NCI-H82 (cell line): ENCODE measurements at regions not wholly inside any gene's neighbourhood (a gene's known extent, or its start where the extent isn't known, plus 50 kb on each side); places are given as distances from the start of the nearest gene placed in this dataset.
"Not testable (repeated sequence)": the region's sequence is repeated elsewhere in the genome, so short reads cannot be mapped to it uniquely, and the experiment has no call there.

Source experiments
- DNase-seq: peaks from one replicate; lab custom pipeline; 2025; lab: John Stamatoyannopoulos, UW

DNA sequence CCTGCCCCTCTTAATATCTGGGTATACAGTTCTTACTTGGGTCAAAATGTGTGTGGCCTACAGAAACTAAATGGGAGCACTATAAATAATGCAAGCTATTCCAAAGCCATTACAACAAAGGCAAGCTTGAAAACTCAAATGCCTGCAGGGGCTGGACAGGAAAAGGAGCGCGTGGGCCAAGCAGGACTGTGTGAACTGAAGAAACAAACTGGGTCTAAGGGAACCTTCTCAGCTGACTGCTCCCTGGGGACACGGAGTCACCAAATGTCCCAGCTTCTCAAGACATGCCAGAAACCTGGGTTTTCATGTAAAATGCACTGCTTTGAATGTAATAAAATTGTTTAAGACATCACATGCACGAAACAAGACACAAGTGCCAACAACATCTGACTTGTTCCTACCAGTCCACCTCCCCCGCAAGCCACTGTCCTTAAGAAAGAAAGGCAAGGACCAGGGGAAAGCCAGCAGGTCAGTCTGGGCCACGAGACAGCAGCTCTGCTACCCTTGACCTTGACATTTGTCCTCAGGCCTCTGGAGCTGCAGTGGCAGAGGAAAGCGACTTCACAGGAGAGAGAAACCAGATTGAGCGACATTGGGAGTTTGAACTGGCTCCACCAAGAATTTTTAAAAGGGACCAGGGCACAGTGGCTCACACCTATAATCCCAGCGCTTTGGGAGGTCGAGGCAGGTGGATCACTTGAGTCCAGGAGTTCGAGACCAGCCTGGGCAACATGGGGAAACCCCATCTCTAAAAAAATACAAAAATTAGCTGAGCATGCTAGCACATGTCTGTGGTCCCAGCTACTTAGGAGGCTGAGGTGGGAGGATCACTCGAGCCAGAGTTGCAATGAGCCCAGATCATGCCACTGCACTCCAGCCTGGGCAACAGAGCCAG is 89.7 kb upstream of the SH3BP4 start:
- DNase-seq: no peak

DNA sequence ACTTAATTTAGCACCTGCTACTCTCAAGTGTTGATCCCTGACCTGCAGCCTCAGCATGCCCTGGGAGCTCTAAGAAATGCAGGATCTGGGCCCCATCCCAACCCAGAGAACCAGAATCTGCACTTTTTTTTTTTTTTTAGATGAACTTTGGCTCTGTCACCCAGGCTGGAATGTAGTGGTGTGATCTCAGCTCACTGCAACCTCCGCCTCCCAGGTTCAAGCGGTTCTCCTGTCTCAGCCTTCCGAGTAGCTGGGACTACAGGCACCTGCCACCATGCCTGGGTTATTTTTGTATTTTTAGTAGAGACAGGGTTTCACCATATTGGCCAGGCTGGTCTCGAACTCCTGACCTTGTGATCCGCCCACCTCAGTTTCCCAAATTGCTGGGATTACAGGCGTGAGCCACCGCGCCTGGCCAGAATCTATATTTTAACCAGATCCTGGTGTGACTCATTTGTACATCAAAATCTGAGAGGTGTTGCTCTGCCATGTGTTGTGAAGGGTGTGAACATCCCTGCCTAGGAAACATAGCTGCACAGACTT is 92.4 kb upstream of the SH3BP4 start:
- not testable (repeated sequence) for DNase-seq

- no peak for DNase-seq
Observed at GRCh38 chr2:234858790-234859329, 93.0 kb upstream of the SH3BP4 start.

GRCh38 chr2:234858145-234858544 is 93.7 kb upstream of the SH3BP4 start:
- DNase-seq: no peak

GRCh38 chr2:234853729-234854128 is 98.1 kb upstream of the SH3BP4 start:
- no peak for DNase-seq

GRCh38 chr2:234852941-234853340 is 98.9 kb upstream of the SH3BP4 start:
- no peak for DNase-seq

GRCh38 chr2:234852035-234852434 is 99.8 kb upstream of the SH3BP4 start:
- no peak for DNase-seq

GRCh38 chr2:234851451-234851850 is 100.4 kb upstream of the SH3BP4 start:
- DNase-seq: no peak

GRCh38 chr2:234850818-234851217 is 101.0 kb upstream of the SH3BP4 start:
- no peak for DNase-seq

DNA sequence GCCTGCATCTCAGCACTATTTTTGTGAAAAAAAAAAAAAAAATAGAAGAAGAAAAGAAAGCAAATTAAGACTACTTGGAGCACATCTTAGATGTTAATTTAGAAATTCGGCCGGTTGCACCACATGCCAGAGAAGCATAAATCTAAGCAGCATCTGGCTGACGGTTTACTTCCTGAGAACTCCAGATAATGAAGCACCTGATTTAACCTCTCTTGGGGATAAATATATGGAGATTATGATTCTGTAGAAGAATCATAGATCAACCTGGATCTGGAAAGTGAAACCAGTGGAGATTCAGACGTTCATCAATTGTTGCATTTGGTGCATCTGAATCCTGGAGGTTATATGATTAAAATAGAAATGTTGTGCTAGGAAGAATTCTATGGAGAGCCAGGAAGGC is 102.1 kb upstream of the SH3BP4 start:
- no peak for DNase-seq

GRCh38 chr2:234848578-234848977 is 103.2 kb upstream of the SH3BP4 start:
- DNase-seq: no peak

- no peak for DNase-seq
Observed at GRCh38 chr2:234847639-234848038, 104.2 kb upstream of the SH3BP4 start.

- DNase-seq: no peak
Observed at GRCh38 chr2:234847364-234847635, 104.5 kb upstream of the SH3BP4 start.

DNA sequence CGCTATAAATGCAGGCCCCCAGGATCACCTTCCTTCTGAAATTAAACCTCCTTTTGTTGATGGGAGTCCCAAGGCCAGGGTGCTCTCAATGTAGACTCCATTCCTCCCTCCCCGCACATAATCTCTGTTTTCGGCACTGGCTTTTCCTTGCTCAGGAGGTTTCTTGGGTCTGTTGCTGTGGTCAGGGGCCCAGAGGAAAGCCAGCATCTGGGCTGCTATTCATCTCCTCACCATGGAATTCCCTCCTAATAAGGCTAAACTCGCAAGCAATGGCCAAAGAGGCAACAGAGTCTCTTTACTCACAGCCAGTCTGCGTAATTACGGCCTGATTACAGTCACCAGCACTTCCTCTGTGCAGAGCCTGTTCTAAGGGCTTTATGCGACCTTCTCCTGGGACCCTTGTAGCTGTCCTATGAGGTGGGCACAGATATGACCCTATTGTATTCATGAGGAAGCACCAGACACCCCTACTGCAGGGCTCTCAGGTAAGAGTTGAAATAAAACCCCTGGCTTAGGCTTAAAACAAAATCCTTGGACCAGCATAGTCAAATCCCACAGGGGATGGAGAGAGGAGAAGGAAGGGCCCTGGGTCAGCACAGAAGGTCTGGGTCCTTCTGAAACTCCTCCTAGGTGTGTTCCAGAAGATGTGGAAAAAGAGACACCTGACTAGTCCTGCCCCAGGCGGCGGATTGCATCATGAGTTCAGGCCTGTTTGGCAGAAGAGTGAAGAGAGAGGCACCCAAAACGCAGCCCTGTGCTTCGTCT is 105.0 kb upstream of the SH3BP4 start:
- DNase-seq: no peak

DNA sequence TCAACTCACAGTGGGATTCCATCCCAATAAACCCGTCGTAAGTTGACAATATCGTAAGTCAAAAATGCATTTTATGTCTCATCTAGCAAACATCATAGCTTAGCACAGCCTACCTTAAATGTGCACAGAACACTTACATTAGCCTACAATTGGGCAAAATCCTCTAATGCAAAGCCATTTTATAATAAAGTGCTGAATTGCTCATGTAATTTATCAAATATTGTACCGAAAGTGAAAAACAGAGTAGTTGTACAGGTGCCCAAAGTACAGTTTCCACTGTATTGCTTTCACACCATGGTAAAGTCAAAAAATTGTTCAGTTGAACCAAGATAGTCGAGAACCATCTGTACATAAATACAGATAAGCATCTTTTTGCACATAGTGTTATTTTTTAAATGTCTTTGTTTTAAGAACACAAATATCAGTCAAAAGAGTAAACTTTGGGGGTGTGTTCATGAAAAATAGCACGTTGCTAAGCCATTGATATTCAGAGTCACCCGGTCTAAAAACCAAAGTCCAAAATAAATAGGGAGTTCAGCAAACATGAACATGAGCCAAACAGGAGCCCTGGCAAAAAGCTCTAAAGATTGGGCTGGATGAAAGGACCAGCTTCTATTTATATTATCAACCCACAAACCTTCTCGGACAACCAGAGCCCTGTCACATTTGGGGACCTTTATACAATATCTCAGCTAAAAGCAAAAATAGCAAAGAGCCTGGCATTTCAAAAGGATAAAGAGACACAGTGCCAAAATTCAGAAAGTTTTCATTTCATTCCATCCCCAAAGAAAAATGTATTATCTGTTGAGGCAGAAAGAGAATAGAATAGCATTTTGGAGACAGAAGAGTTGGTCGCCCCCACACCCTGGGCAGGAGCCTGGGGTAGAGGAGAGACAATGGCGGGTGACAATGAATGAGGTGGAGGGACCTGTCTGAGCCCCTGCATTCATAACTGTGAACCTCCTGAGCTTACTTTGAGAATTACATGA is 105.9 kb upstream of the SH3BP4 start:
- DNase-seq: no peak

- DNase-seq: no peak
Observed at GRCh38 chr2:234843411-234843810, 108.4 kb upstream of the SH3BP4 start.

DNA sequence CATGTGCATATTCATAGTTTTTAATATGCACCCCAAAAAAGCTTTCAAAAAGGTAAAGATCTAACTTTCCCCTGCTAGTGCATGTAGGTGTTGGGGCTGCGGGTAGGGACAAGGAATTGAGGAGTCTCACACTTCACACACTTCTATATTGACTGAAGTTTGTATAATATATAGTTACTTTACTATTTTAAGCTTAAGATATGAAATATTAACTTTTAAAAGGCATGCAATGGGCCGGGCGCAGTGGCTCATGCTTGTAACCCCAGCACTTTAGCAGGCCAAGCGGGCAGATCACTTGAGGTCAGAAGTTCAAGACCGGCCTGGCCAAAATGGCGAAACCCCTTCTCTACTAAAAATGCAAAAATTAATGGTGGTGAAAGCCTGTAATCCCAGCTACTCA is 109.1 kb upstream of the SH3BP4 start:
- no peak for DNase-seq

- DNase-seq: no peak
Observed at GRCh38 chr2:234841321-234842015, 110.3 kb upstream of the SH3BP4 start.

DNA sequence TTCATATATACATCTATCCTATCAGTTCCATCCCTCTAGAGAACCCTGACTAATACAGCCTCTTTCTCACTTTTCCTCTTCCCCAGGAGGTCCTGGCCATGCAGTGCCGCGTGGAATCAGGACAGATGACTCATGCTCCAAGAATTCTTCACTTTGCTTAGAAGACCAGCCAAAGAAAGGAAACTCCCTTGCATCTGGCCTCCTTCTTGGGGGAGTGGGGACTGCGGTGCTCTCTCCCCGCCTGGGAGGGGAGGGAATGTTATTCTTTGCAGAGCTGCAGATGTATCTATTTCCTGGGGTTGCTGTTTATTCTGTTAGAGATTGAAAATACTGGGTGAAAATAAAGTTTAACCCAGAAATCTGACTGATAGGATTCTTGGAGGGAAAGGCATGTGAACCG is 111.5 kb upstream of the SH3BP4 start:
- no peak for DNase-seq

GRCh38 chr2:234839285-234839684 is 112.5 kb upstream of the SH3BP4 start:
- DNase-seq: no peak

DNA sequence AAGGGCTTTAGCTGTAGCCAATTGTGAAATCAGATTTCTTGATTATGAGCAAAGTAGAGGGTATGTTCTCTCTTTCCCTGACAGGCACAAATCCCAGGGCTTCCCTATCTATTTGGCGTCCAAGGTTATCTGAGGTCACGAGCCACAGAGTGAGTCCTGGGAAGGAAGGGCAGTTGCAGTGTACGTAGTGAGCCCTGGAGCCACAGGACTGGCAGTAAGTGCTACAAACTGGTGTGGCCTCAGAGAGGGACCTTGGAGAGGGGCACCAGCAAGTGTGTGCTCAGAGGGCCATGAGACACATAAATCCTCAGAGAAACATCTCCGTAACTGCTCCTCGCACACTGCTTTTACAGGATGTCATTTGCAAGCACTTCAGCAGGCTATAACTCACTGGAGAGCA is 115.5 kb upstream of the SH3BP4 start:
- no peak for DNase-seq
